ENCODE measurements at regions not wholly inside any gene's neighbourhood (a gene's known extent, or its start where the extent isn't known, plus 50 kb on each side); places are given as distances from the start of the nearest gene placed in this dataset.

- TF ChIP-seq ZNF274 (IDR thresholded peaks at IDR 0.05; ENCODE audit: low read depth, low read length) (no peak), CTCF (IDR thresholded peaks at IDR 0.05 in 2 of 3, conservative IDR thresholded peaks at IDR 0.05 in 1 of 3; ENCODE audit: borderline replicate concordance in 1 of 3, insufficient read depth in 1 of 3, low read depth in 2 of 3, low read length in 2 of 3) (no peak), CEBPB (IDR thresholded peaks at IDR 0.05; ENCODE audit: low read depth) (no peak), POLR2AphosphoS5 (IDR thresholded peaks at IDR 0.05; ENCODE audit: low read depth, low read length) (no peak)
These were observed 191.8 kb downstream of the TOMM20 start for GRCh38 chr1:234936612-234937389.
